GDM1 (cell line): ENCODE measurements at regions not wholly inside any gene's neighbourhood (a gene's known extent, or its start where the extent isn't known, plus 50 kb on each side); places are given as distances from the start of the nearest gene placed in this dataset.
"Not testable (repeated sequence)": the region's sequence is repeated elsewhere in the genome, so short reads cannot be mapped to it uniquely, and the experiment has no call there.

ENCODE experiments used
- DNase-seq: peaks from one replicate; lab custom pipeline; 2025; lab: John Stamatoyannopoulos, UW

DNA sequence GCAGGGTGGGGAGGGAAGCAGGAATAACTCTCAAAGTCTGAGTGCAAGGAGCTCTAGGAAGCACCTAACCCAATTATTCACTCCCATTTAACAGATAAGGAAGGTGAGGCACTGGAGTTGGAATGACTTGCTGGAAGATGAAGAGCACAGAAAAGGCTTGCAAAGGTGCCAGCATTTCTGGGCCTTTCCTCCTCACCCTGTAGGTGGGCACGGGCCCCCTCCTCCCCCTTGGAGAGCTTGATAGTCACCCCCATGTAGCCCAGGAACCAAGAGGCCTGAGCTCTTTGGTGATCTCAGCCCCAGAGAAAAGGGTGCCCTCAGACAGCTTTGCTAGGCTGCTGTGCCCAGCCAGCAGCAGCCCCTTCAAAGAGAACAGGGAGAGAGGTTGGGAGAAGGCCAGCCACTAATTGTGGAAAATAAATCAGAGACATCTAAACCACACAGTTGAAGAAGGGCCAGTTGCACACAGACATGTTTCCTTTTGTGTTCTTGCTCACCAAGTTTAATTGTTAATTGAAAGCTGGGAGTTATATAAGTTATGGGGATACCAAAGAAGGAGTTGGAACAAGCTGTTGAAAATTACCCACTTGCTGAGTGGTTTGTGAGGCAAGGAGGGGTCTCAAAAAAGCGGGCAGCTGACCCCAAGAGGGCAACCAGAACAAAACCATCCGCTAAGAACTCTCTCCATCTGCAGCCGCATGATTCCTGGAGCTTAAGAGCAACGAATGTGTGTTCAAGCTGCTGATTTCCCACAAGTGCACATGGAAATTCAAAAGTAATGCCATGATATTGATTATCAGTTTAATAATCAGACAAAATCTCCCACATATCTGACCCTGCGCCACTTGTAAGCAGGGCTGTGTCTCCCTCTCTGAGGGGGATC is 77.0 kb downstream of the MRPL14 start:
- no peak for DNase-seq

DNA sequence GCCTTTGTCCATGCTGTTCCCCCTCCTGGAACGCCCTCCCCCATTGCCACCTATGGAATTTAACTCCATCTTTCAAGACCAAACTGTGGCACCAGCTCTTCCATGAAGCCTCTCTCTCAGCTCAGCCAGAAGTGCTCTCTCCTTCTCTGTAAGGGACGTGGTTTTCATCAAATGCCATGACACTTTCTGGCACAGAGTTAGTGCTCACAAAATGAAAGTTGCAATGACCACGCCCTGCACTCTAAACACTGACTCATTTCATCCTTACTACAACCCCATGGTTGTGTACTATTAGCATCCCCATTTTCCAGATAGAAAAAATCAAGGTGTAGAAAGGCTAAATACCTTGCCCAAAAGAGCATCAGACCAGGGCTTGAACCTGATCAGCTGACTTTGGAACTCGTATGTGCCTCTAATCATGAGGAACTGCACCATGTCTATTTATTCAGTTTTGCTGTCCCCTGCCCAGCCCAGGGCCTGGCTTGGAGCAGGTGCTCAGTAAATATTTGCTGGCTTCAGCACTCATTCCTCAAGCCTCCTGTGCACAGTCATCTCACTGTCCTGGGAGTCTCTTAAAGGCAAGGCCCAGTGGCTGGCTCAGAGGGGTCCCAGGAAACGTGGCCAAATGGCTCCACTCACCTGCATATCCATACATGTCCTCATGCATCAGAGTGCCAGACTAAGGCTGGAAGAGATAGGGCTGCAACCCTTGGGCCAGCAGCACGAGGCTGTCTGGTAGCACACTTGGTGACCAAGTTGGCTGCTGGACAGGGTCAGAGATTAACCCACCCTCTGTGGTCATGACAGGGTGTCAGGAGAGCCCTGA is 77.9 kb downstream of the MRPL14 start:
- DNase-seq, result no peak

DNA sequence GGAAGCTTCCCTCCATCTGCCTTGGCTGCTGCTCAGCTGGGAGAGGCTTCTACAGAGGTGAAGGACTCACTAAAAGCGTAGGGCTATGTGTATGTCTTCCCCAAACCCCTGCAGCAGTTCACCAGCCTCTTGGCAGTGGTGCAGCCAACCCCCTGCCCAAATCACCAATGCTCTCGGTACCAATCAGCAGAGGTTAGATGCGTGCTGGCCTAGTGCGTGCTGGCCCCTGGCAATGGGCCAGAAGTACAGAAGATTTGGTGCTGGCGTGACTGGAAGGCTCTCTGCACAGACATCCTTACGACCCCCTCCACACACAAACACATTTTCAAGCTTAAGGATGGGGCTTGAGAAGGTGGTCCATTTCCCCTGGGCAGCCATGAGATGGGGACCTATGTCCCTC is 79.0 kb downstream of the MRPL14 start:
- no peak for DNase-seq

DNA sequence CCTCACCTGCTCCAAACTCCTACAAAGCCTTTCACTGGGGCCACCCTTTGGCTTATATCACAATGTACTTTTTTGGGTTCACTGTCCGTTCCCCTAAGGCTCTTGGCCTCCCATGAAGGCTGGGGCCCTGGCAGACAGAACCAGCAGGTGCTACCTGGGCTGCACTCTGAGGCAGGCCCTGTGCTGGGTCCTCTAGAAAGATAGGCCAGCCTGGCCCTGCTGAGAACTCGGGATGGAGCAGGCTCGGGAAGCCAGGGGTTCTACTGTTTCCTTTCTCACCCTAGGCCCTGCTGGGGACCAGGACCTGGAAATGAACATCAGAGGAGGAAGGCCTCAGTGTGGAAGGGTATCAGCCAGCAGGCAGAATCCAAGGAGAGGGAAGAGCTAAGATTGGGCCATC is 79.5 kb downstream of the MRPL14 start:
- no peak for DNase-seq

DNA sequence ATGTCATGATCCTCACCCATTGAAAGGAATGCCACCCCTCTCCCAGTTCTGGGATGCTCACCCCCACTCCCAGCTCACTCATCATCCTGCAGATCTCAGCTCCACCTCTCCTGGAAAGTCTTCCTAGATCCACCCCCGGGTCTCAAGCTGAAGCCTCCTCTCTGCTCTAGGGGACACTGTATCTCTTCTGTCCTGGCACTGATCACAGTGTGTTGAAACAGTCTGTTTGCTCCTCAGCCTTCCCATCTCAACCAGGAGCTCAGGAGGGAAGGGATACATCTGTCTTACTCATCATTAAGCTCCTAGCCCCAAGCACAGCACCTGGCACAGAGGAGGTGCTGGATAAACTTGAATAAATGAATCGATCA is 80.1 kb downstream of the MRPL14 start:
- no peak for DNase-seq

DNA sequence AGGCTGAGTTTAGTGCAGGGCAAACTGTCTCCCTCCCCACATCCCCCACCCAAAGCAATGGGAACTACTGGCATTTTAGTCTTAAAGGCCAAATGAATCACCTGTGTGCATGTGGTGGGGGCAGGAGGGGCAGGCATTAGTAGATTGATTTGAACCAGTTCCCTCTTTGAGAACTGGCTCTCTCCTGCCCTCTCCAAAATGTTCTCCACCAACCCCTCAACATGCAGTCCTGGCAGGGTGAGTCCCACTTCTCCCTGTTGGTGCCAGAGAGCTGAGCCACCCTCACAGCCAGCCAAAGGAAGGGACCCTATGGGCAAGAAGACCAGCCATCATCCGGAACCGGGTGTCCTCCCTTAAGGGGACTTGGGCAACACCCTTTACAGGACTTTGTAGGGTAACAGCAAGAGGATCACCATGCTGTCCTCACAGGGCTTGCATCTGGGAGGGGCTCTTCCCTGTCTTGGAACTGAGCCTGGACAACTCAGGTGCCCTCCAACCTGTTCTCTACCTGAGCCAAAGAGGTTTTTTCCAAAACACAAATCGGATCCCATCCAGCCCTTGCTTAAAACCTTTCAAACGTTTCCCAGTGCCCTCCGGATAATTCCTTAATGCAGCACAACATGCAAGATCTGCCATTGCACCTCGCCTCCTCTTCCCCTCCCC is 80.6 kb downstream of the MRPL14 start:
- DNase-seq, result no peak

DNA sequence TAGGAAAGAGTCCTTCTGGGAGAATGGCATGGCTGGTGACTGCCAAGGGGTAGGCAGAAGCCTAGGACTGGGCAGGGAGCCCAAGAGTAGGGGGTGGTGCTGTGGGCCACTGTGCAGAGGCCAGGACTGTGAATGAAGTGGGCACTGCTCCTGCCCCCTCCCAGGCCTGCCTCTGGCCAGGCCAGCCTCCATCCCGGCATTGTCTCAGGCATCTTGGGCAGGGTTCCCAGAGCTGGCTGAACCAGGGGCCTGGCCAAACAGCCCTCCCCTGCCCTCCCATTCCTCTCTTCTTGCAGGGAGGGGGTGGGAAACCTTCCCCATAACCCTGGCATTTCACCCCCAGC is 81.6 kb downstream of the MRPL14 start:
- no peak for DNase-seq

DNA sequence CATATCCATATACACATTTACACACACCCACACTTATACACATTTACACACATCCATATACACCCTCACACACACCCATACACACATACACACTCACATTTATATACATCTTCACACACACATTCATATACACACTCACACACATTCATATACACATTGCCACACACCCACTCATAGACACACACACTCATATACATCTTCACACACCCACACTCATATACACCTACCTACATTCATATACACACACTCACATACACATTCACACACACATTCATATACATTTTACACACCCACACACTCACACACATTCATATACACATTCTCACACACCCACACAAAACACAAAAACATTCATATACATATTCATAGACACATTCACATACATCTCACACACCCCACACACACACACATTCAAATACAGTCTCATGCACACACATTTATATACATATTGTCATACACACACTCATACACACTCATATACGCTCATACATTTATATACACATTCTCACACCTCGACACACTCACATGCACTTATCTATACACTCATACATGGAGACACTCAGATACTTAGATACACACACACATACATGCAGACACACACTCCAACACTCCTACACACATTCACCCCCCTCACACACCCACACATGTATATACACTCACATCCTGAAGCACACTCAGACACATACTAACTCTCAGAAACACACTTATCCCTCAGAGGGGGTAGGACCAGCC is 82.1 kb downstream of the MRPL14 start:
- no peak for DNase-seq

DNA sequence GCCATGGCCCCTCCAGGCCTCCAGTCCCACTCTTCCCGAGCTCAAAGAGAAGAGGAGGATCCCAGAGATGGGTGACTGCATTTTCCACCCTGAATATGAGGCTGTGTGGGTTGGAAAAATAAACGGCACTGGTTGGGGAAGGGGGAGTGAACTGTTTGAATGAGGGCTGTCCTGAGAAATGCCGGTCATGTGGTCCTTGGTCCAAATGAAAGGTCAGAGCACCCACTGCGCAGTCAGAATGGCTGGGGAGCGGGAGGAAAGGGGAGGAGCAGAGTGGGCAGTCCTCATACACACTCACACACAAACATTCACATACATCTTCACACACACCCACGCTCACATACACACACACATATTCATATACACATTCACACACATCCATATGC is 83.1 kb downstream of the MRPL14 start:
- DNase-seq, result no peak

DNA sequence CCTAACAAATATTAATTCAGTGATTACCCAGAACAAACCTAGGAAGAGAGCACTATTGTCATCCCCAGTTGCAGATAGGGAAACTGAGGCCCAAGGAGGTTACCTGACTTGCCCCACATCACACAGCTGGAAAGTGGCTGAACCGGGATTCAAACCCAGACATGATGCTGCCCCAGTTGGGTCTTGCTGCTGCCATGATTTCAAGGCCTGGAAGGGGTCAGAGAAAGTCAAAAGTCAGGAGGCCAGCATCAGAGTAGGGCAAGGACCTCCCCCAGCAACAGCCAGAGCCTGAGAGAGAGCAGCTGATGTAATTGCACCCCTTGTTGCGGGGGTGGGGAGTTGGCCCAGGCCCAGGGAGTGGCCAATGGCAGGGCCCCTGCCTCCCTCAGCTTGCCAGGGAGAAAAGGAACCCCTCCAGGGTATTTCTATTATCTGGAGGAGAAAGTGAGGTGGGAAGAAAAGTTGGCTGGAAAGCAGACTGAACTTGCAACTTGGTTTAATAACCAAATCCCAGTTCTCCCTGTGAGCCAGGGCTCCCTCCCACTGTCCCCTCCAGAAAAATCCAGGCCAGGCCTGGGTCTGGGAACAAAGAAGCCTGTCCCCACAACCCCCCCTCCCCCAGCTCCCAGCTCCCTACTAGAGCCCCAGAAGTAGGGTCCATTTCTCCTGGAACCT is 83.6 kb downstream of the MRPL14 start:
- DNase-seq, result no peak

DNA sequence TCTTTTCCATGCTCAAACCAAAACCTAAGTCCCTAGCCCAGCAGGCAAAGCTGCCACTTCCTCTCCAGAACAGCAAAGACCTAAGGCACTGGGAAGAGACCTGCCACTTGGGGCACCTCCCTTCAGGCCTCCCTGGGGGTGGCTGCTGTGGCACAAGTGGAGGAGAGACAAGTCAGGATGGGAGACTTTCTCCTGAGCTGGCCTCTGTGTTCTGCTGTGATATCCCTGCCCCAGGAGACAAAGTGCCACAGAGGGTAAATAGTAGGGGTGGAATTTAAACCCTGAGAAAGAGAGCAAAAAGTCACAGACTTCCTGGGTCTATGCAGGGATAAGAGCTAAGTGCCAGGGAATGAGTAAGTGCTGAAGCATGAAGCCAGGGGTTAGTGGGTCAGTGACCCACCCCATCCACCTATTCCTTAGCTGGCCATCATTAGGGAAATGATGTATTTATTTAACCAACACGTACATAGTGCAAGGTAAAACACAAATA is 84.2 kb downstream of the MRPL14 start:
- peak; percentile 4 for DNase-seq

DNA sequence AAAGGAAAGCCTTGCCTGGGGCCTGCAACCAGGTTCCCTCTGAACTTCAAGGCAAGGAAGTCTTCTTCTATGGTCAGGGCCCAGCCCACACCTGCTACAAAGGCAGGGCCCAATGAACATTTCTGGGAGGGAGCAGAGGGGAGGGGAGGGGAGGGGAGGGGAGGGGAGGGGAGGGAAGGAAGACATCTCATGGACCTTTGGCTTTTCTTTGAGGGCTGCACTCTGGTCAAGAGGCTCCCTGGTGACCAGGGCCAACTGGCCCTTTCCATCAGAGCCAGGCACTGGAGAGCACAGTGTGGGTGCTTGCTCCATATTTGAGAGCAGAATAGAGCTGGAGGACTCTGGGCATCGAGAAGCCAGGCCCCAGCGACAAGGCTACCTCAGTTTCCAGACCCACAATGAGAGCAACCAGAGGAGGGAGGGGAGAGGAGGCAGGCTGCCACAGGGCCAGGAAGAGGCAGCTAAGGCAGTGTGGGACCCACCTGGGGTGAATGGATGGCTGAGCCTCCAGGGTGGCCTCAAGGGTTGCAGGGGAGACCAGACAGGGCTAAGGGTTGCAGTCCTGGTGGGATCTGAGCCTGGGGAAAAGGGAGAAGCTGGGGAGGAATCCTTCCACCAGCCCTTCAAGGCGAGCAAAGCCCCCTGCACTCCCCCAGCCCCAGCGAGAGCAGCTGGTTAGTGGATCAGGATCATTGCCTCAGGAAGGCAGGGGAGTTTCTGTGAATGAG is 84.8 kb downstream of the MRPL14 start:
- peak; percentile 1 for DNase-seq

DNA sequence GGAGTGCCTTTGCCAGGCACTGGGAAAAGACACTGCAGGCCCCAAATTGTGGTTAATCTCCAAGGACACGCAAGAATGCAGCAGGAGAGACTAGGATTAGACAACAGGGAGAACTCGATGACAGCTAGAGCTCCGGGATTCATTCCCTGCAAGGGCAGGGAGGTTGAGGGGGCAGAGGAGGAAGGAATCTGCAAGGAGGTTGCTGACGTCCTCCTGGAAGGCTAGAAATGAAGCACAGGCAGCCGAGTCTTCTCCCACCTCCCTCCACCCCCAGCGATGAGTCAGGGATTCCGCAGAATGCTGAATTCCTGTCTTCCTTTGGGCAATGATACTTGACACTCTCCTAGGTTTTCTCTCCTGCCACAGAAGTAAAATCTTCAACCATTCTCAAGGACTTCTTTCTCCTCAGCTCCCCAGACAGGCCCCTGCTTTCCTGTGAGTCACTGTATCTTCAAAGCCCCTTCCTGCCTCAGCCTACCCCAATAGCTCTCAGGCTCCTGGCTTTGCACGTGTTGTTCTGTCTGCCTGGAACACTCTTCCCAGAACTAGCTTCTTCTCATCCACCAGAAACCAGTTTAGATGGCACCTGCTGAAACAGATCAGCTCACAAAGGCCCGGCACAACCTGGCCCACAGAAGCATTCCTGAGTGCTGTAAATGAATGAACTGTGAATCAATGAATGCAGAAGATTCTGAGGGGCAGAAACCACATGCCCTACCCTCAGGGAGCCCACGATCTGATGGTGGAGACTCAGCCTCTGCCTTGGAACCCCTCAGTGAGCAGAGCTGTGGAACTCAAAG is 85.6 kb downstream of the MRPL14 start:
- peak; percentile 40 for DNase-seq

DNA sequence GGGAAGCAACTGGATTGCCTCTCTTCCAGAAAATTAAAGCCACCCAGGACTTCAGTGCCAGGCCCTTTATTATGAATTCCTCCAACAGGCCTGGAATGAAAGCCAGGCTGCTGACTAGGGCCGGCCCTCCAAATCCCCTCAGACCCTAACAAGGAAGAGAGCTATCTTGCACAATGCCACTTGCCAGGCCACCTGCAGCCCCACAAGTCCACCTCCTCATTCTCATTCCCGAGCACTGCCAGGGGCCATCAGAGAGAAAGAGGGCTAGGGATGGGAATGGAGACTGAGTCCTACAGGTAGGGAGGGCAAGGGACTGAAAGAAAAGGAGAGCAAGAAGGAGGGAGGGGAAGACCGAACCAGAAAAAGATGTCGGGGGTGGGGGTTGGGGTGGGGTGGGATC is 86.5 kb downstream of the MRPL14 start:
- DNase-seq, result no peak

DNA sequence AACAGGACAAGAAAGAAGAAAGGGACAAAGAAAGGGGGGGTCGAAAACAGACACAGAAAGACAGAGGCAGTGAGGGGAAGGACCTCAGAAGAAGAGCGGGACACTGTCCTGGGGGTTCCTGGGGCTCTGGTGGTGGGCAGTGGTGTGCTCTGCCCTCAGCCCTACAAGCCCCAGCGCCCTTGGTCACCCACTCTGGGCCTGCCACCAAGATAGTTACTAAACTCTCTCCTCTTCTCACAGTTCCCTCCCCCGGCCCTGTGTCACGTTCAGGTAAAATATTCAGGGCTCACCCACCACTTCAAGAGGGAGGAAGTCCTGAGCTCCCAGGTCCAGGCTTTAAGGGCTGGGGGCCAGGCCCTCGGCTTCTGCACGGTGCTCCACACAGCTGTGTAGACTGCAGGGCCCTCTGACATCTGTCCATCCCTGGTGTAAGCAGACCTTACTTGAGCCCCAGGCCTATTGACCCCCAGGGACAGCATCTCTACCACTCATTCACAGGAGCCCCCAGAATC is 87.4 kb downstream of the MRPL14 start:
- DNase-seq, result no peak

DNA sequence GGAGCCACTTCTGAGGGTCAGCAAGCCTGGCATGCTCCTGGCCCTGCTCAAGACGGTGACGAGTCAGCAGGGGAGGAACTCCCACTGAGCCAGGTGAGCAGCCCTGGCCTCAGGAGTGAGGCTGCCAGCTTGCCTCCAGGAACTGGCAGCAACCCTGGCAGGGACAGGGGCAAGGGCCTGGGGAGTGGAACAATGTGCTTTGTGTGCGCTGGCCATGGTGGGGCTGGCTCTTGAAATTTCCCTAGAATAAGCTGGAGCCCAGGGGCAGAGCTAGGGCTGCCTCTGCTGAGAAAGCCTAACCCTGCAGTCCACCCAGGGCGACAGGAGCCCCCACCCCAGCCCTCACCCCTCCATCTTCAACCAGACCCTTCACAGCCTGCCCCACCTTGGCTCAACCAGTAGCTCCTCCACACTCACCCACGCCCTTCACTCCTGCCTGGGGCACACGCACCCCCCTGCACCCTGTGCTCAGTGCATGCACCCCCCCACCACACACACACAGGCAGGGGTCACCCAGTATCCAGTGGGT is 88.0 kb downstream of the MRPL14 start:
- no peak for DNase-seq

DNA sequence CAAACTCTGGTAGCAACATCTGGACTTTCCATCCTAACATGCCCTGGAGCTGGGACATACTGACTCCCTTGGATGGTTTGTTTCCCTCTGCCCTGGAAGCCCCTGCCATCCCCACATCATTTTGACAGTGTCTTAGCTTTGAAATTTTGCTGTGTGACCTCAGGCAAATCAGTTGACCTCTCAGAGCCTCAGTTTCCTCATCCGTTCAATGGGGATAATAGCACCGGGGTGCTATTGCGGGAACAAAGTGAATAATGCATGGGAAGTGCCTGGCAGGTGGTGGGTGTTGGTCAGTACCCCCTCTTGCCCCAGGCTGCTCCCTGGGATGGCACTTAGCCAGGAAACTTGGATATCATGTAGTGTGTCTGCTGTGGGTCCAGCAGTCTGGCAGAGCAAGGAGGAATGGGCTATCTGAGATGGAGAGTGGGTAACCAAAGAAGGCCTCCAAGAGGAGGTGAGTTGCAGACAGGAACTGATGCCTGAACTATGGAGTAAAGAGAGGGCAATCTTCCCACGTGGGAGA is 88.6 kb downstream of the MRPL14 start:
- DNase-seq, result no peak

DNA sequence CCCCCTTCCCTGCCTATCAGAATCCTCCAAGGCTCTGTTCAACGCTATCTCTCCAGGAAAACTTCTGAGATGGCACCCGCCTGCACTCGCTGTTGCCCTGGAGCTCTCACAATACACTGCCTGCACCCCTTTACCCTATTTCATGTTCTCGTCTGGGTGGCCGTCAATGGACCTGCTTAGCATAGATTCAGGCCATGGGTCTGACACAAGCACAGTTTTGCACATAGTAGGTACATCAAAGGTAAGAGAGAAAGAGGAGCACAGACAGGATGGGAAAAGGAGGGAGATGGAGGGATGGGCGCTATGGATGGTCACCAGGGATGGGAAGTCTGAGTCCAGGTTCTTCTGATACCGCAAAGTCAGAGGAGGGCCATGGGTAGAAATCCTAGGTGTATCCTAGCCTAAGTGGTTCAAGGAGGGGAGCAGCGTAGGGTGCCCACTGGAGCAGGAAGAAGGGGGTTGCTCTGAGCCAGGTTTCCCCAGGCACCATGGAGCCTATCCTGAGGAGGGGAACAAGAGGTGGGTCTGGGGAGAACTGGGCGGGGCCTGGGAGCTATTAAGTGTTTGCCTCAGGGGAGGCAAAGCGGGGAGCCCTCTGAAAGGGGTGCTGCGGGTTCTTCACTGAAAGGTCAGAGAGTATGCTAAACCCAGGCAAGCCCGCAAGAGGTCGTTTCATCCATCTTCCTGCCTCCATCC is 89.3 kb downstream of the MRPL14 start:
- no peak for DNase-seq

DNA sequence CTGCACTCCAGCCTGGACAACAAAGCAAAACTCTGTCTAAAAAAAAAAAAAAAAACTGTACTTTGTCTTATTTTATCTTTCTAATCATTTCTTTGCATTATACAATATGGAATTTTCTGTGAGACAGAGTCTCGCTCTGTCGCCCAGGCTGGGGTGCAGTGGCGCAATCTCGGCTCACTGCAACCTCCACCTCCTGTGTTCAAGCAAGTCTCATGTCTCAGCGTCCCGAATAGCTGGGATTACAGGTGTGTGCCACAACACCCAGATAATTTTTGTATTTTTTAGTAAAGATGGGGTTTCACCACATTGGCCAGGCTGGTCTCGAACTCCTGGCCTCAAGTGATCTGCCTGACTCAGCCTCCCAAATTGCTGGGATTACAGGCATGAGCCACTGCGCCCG is 90.0 kb downstream of the MRPL14 start:
- DNase-seq, result not testable (repeated sequence)
